ENCODE measurements at regions not wholly inside any gene's neighbourhood (a gene's known extent, or its start where the extent isn't known, plus 50 kb on each side); places are given as distances from the start of the nearest gene placed in this dataset.

DNA sequence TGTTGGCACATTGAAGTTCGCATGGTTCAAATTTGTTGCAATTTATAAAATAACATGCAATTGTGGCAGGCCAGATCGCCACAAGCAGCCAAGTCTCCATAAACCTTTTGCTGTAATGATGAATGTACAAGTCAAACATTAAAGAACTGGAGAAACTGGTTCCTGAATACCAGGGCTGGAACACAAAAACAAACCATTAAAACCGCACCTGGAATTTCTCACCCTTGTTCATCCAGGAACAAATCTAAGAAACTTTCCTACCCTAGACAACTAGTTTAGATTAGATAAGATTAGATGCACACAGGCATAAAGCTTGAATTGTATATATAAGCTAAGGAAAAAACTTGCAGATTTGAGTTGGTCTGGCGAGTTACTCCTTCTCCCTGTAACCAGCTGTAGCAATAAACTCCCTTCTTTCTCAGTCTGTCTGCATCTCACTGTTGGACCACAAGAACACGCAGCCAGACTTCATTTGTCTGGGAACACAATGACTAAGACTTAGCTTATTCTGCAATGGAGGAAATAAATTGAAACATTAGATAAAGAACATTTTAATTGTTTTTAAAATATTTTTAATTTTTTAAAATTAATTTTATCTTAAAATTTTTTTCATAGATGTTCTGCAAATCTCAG lies 1835.5 kb upstream of the LRRTM1 start:
- H3K9ac ChIP-seq (ENCODE audit: control insufficient read depth, extremely low read depth, insufficient read depth, low read length): no peak overlapping the region
- no peaks in the 10 kb centered on the region for H3K36me3 ChIP-seq (ENCODE audit: control insufficient read depth in 2 of 2, extremely low read depth in 1 of 2, insufficient read depth in 2 of 2, low read length in 2 of 2)
- no peak overlapping the region for H3K27ac ChIP-seq (ENCODE audit: control insufficient read depth, insufficient read depth, low read length)
- H3K27me3 ChIP-seq (ENCODE audit: control insufficient read depth, extremely low read depth, insufficient read depth, low read length): no peaks in the 10 kb centered on the region
- no peaks in the 10 kb centered on the region for H3K4me1 ChIP-seq (ENCODE audit: control insufficient read depth, extremely low read depth, insufficient read depth, low read length)
- no peaks in the 10 kb centered on the region for H3K9me3 ChIP-seq (ENCODE audit: control insufficient read depth, low read depth, low read length)
- dilution Hi-C loops (cut with MboI; ENCODE audit: extremely low pct_ligation_motif_present, low sequenced_read_pairs): no loop called here
- TF ChIP-seq, protein P1, sequence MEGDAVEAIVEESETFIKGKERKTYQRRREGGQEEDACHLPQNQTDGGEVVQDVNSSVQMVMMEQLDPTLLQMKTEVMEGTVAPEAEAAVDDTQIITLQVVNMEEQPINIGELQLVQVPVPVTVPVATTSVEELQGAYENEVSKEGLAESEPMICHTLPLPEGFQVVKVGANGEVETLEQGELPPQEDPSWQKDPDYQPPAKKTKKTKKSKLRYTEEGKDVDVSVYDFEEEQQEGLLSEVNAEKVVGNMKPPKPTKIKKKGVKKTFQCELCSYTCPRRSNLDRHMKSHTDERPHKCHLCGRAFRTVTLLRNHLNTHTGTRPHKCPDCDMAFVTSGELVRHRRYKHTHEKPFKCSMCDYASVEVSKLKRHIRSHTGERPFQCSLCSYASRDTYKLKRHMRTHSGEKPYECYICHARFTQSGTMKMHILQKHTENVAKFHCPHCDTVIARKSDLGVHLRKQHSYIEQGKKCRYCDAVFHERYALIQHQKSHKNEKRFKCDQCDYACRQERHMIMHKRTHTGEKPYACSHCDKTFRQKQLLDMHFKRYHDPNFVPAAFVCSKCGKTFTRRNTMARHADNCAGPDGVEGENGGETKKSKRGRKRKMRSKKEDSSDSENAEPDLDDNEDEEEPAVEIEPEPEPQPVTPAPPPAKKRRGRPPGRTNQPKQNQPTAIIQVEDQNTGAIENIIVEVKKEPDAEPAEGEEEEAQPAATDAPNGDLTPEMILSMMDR (optimal IDR thresholded peaks at IDR 0.05 in 1 of 3, IDR thresholded peaks at IDR 0.05 in 1 of 3, conservative IDR thresholded peaks at IDR 0.05 in 1 of 3; ENCODE audit: extremely low read depth in 1 of 3, insufficient read depth in 2 of 3, low read length in 3 of 3): no peak
- TF ChIP-seq EZH2 (IDR thresholded peaks at IDR 0.05; ENCODE audit: low read length): no peak
- H3K4me3 ChIP-seq (ENCODE audit: control insufficient read depth in 2 of 3, extremely low read depth in 1 of 3, insufficient read depth in 2 of 3, low read depth in 1 of 3, low read length in 3 of 3): no peak overlapping the region
- no peaks in the 10 kb centered on the region for H4K20me1 ChIP-seq (ENCODE audit: control insufficient read depth, extremely low read depth, insufficient read depth, low read length)
- DNase-seq (ENCODE audit: low read depth, low spot score) (no peak), FAIRE-seq (no peak)
- H3K9me1 ChIP-seq (ENCODE audit: control insufficient read depth, extremely low read depth, insufficient read depth, low read length): no peaks in the 10 kb centered on the region
- no peak overlapping the region for H2AFZ ChIP-seq (ENCODE audit: control insufficient read depth, low read length)
- H3K4me2 ChIP-seq (ENCODE audit: control insufficient read depth, extremely low read depth, insufficient read depth, low read depth, low read length): no peak overlapping the region
- no peaks in the 10 kb centered on the region for H3K79me2 ChIP-seq (ENCODE audit: control insufficient read depth, insufficient read depth, low read length)

DNA sequence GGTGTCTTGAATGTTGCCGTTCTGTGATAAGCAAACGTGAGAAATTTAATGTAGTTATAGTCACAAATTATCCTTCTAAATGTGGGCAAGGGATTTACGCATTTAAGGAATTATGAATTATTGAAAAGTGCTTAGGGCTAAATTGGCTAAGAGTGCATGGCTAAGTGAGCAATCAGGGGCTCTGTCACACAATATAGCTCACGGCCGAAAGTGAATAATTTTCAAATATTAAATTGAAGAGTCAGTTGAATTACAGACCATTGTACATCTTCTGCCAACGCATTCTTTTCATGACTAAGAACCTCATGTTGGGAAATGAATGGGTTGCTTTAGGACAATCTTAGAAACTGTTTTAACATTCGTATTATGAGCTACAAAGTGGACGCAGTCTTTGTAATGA lies 1832.9 kb upstream of the LRRTM1 start:
- DNase-seq (ENCODE audit: low read depth, low spot score): no peak

More for the DNA sequence above, 1832.9 kb upstream of the LRRTM1 start:
- H3K36me3 ChIP-seq (ENCODE audit: control insufficient read depth in 2 of 2, extremely low read depth in 1 of 2, insufficient read depth in 2 of 2, low read length in 2 of 2): no peaks in the 10 kb centered on the region
- no peak for FAIRE-seq
- H3K4me3 ChIP-seq (ENCODE audit: control insufficient read depth in 2 of 3, extremely low read depth in 1 of 3, insufficient read depth in 2 of 3, low read depth in 1 of 3, low read length in 3 of 3): no peak overlapping the region
- no peak overlapping the region for H3K4me2 ChIP-seq (ENCODE audit: control insufficient read depth, extremely low read depth, insufficient read depth, low read depth, low read length)
- no peaks in the 10 kb centered on the region for H4K20me1 ChIP-seq (ENCODE audit: control insufficient read depth, extremely low read depth, insufficient read depth, low read length)
- H3K9me3 ChIP-seq (ENCODE audit: control insufficient read depth, low read depth, low read length): no peaks in the 10 kb centered on the region
- H3K79me2 ChIP-seq (ENCODE audit: control insufficient read depth, insufficient read depth, low read length): no peaks in the 10 kb centered on the region
- dilution Hi-C loops (cut with MboI; ENCODE audit: extremely low pct_ligation_motif_present, low sequenced_read_pairs): no loop called here
- no peak overlapping the region for H3K9ac ChIP-seq (ENCODE audit: control insufficient read depth, extremely low read depth, insufficient read depth, low read length)
- no peak overlapping the region for H3K27ac ChIP-seq (ENCODE audit: control insufficient read depth, insufficient read depth, low read length)
- H3K4me1 ChIP-seq (ENCODE audit: control insufficient read depth, extremely low read depth, insufficient read depth, low read length): no peaks in the 10 kb centered on the region
- H3K27me3 ChIP-seq (ENCODE audit: control insufficient read depth, extremely low read depth, insufficient read depth, low read length): no peaks in the 10 kb centered on the region
- H3K9me1 ChIP-seq (ENCODE audit: control insufficient read depth, extremely low read depth, insufficient read depth, low read length): no peaks in the 10 kb centered on the region
- H2AFZ ChIP-seq (ENCODE audit: control insufficient read depth, low read length): no peak overlapping the region
- TF ChIP-seq, protein P1 (optimal IDR thresholded peaks at IDR 0.05 in 1 of 3, IDR thresholded peaks at IDR 0.05 in 1 of 3, conservative IDR thresholded peaks at IDR 0.05 in 1 of 3; ENCODE audit: extremely low read depth in 1 of 3, insufficient read depth in 2 of 3, low read length in 3 of 3): no peak
- no peak for TF ChIP-seq EZH2 (IDR thresholded peaks at IDR 0.05; ENCODE audit: low read length)
